ENCODE measurements at regions not wholly inside any gene's neighbourhood (a gene's known extent, or its start where the extent isn't known, plus 50 kb on each side); places are given as distances from the start of the nearest gene placed in this dataset.

- TF ChIP-seq CTCF (IDR thresholded peaks at IDR 0.05) (no peak), POLR2A (IDR thresholded peaks at IDR 0.05) (no peak)
Observed at GRCh38 chr12:114054982-114055381, 88.9 kb upstream of the RBM19 start.

Measured in transverse colon (tissue), 3 donors.